ENCODE measurements at regions not wholly inside any gene's neighbourhood (a gene's known extent, or its start where the extent isn't known, plus 50 kb on each side); places are given as distances from the start of the nearest gene placed in this dataset.

- no peaks in the 10 kb centered on the region for H3K27me3 ChIP-seq (ENCODE audit: low read depth, low read length)
- H4K20me1 ChIP-seq (ENCODE audit: insufficient read depth, low read length): no peaks in the 10 kb centered on the region
- no peaks in the 10 kb centered on the region for H3K9me3 ChIP-seq (ENCODE audit: insufficient read depth, low read length)
- H3K36me3 ChIP-seq (replicated peaks; ENCODE audit: low read depth, low read length): no peaks in the 10 kb centered on the region
- no peak overlapping the region for H3K4me2 ChIP-seq (ENCODE audit: low read length)
- no peaks in the 10 kb centered on the region for H3K79me2 ChIP-seq (ENCODE audit: low read length)
- H3K27ac ChIP-seq (ENCODE audit: low read length): no peak overlapping the region
- no peaks in the 10 kb centered on the region for H3K4me1 ChIP-seq (ENCODE audit: low read length)
- TF ChIP-seq, protein P1, sequence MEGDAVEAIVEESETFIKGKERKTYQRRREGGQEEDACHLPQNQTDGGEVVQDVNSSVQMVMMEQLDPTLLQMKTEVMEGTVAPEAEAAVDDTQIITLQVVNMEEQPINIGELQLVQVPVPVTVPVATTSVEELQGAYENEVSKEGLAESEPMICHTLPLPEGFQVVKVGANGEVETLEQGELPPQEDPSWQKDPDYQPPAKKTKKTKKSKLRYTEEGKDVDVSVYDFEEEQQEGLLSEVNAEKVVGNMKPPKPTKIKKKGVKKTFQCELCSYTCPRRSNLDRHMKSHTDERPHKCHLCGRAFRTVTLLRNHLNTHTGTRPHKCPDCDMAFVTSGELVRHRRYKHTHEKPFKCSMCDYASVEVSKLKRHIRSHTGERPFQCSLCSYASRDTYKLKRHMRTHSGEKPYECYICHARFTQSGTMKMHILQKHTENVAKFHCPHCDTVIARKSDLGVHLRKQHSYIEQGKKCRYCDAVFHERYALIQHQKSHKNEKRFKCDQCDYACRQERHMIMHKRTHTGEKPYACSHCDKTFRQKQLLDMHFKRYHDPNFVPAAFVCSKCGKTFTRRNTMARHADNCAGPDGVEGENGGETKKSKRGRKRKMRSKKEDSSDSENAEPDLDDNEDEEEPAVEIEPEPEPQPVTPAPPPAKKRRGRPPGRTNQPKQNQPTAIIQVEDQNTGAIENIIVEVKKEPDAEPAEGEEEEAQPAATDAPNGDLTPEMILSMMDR (IDR thresholded peaks at IDR 0.05; ENCODE audit: low read depth, low read length): no peak
- TF ChIP-seq EZH2phosphoT487 (IDR thresholded peaks at IDR 0.05; ENCODE audit: low read depth): no peak
- H3K4me3 ChIP-seq (ENCODE audit: low read length): no peak overlapping the region
- no peak overlapping the region for H2AFZ ChIP-seq (ENCODE audit: low read depth, low read length)
- no peak overlapping the region for H3K9ac ChIP-seq (ENCODE audit: low read length)
Observed at GRCh38 chr14:76708028-76708427, 53.2 kb upstream of the VASH1 start.

GRCh38 chr14:76708771-76709170 lies 52.5 kb upstream of the VASH1 start:
- no peak for TF ChIP-seq EZH2phosphoT487 (IDR thresholded peaks at IDR 0.05; ENCODE audit: low read depth)
- TF ChIP-seq, protein P1 (IDR thresholded peaks at IDR 0.05; ENCODE audit: low read depth, low read length): no peak
- H4K20me1 ChIP-seq (ENCODE audit: insufficient read depth, low read length): no peaks in the 10 kb centered on the region
- peaks cover 2% of the 10 kb centered on the region for H3K4me1 ChIP-seq (ENCODE audit: low read length)
- no peaks in the 10 kb centered on the region for H3K9me3 ChIP-seq (ENCODE audit: insufficient read depth, low read length)
- H3K27ac ChIP-seq (ENCODE audit: low read length): no peak overlapping the region
- no peak overlapping the region for H3K9ac ChIP-seq (ENCODE audit: low read length)
- no peak overlapping the region for H2AFZ ChIP-seq (ENCODE audit: low read depth, low read length)
- H3K27me3 ChIP-seq (ENCODE audit: low read depth, low read length): no peaks in the 10 kb centered on the region
- H3K4me3 ChIP-seq (ENCODE audit: low read length): no peak overlapping the region
- H3K79me2 ChIP-seq (ENCODE audit: low read length): no peaks in the 10 kb centered on the region
- no peaks in the 10 kb centered on the region for H3K36me3 ChIP-seq (replicated peaks; ENCODE audit: low read depth, low read length)
- no peak overlapping the region for H3K4me2 ChIP-seq (ENCODE audit: low read length)

DNA sequence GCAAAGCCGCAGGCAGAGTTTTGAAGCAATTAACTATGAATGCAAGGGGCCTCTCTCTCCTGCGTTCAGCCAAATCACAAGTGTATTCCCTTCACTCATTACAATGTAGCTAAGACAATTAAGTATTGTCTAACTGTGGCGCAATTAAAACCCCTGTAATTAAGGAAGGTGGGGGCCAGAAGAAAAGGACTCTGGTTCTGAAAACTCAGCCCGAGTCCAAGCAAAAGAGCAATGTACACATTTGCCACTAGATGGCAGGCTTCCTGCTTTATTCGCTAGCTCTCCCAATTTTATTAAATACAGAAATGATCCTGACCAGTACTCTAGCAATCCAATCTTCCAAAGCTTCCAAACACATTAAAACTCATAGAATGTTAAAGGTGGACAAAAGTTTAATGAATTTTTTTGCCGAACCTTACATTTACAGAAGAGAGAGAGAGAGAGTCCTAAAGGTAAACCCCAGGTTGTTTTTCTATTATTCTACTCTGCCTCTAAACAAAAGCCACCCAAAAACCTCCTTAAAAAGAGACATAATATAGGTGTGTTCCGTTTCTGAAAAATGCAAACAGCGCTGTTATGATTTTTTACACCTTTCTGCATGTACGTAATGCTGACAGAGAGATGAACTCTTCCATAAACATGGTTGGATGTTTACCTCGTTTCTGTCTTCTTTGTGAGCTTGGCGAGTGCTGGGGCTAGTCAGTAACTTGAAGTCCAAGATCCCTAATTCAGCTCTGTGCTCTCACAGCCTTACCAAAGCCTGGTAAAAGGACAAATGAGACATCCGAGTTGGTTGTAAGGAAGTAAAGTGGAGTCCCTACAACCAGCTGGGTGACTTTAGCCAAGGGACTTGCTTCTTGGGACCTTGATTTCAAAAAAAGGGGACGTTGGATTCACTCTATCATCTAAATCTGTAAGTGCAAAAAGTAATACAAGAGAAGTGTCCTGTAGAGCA lies 50.9 kb upstream of the VASH1 start:
- no peaks in the 10 kb centered on the region for H3K36me3 ChIP-seq (replicated peaks; ENCODE audit: low read depth, low read length)
- H3K9ac ChIP-seq (ENCODE audit: low read length): no peak overlapping the region
- no peak overlapping the region for H3K4me3 ChIP-seq (ENCODE audit: low read length)
- no peak overlapping the region for H3K27ac ChIP-seq (ENCODE audit: low read length)
- H3K9me3 ChIP-seq (ENCODE audit: insufficient read depth, low read length): no peaks in the 10 kb centered on the region
- peaks cover 5% of the 10 kb centered on the region for H3K4me1 ChIP-seq (ENCODE audit: low read length)
- no peaks in the 10 kb centered on the region for H4K20me1 ChIP-seq (ENCODE audit: insufficient read depth, low read length)
- no peaks in the 10 kb centered on the region for H3K79me2 ChIP-seq (ENCODE audit: low read length)
- no peak overlapping the region for H2AFZ ChIP-seq (ENCODE audit: low read depth, low read length)
- TF ChIP-seq, protein P1 (IDR thresholded peaks at IDR 0.05; ENCODE audit: low read depth, low read length): peak; percentile 78
- no peak for TF ChIP-seq EZH2phosphoT487 (IDR thresholded peaks at IDR 0.05; ENCODE audit: low read depth)
- H3K27me3 ChIP-seq (ENCODE audit: low read depth, low read length): no peaks in the 10 kb centered on the region
- peak overlapping the region; percentile 33; the same call in 1 of the 2 replicates for H3K4me2 ChIP-seq (ENCODE audit: low read length)

All from OCI-LY3 (cell line).